HG03432 (cell line): ENCODE measurements at regions not wholly inside any gene's neighbourhood (a gene's known extent, or its start where the extent isn't known, plus 50 kb on each side); places are given as distances from the start of the nearest gene placed in this dataset.

Source experiments
- ATAC-seq: cut with Tn5 transposase; IDR thresholded peaks from one replicate; pipeline ENCODE4 v1.9.1; 2021; ENCODE audit warnings: mild to moderate bottlenecking, moderate library complexity; ENCODE audit not compliant: unreplicated experiment

DNA sequence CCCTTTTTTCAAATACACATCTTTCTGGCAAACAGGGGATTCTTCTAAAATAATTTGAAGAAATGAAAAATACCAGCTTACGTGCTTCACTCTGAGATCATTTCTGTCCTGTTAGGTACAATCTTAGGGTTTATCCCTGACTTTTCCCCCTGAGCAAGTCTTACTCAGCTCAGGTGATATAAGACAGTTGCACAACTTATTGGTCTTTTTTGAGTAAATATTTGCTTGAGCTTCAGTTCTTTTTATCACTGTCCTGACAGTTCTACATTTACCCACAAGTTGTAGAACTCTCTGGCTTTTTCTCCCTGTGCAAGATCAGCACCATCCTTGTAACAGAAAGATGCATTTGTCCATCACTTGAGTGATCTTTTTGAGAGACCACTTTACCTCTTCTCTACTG is 84.9 kb downstream of the MID1IP1 start:
- ATAC-seq, result no peak

DNA sequence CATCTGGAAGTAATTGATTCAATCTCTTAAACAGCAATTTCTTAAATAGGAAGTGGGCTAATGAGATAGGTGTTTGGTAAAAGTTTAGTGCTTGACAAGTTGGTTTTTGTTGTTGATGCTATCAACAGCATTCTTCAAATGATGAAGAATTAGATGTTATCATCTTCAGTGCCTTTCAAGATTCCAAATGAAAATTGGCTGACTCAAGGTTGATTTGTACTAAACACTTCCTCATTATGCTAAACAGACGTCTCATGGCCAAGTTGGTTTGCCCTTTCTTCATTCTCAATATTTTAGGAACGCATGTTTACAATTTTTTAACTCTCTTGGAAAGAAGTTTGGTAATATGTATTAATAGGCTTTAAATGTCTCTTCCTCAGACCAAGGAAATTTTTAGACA is 86.0 kb downstream of the MID1IP1 start:
- ATAC-seq, result no peak

DNA sequence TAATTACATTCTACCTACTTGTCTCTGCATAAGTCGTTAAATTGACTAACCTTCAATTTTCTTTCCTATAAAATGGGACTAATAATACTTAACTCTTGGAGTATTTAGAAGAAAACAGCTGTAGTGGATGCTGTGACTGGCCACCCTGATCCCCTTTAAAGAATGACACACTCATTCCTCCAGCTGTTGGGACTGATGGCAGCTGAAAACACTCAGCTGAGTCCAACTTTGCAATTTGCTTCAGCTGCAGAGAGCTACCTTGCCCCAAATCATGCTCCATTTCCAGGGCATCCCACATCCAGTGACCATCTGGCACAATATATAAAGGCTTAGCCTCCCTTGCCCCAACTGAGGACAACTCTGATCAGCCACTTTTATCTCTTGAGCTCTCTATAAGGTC is 89.1 kb downstream of the MID1IP1 start:
- ATAC-seq, result no peak

DNA sequence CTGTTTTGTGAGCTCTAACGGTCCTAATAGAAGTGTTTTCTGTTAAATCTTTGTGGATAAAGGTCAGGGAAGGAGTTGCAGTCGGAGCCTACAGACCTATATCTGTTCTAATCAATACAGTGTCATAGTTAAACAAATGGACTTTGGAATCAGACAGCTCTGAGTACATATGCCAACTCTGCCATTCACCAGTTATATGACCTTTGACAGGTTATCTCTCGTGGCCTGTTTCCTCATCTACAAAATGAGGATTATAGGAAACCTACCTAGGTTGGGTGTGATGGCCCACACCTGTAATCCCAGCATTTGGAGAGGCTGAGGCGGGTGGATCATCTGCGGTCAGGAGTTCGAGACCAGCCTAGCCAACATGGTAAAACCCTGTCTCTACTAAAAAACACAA is 89.7 kb downstream of the MID1IP1 start:
- no peak for ATAC-seq

DNA sequence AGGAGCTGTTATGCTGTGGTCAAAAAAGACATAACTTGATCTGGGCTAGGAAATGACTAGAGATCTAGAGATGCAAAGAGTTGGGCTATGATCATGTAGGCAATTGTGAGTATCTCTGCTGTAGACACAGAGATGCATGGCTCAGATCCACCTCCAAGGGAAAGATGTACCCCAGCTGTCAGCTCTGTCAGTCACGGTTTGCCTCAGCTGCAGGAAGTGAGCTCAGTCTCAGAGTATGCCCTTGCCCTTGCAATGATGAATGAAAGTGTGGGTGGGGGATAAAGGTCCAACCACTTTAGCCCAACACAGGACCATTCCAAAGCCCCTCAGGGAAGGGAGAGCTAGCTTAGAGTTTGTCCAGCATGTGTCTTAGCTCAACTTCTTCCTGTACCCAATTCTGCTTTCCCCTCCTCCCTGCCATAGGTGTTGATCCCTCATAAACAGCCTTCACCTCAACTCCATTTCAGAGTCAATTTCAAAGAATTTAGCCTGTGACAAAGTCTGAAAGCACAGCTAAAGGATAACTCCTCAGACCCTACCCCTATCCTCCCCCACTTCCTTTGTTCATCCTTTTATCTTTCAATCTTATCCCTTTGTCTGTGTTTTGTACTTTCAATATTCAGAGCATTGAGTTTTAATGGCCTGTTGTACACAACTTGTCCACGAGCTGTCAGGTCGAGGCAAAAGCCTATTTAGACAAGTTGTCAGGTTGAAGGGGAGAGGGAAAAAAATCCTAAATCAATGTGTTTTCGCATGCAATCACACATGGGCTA is 90.6 kb downstream of the MID1IP1 start:
- peak; percentile 99 for ATAC-seq

DNA sequence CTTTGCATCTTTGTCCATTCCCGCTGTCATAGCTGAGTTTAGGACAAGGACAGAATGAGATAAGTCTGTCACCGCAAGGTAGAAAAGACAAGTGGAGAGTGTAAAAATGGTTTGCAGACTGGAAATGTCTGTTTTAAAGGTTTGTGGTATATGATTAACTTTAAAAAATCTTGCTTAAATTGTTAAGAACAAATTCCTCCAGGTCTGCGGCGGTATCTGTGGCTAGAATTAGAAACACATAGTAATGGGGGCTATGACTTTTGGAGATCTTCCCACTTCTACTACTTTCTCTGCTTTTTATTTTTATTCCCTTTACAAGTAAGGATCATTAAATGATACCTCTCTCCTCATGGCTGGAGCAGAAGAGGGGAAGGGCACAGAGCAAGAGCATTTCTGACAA is 92.2 kb downstream of the MID1IP1 start:
- ATAC-seq, result no peak

DNA sequence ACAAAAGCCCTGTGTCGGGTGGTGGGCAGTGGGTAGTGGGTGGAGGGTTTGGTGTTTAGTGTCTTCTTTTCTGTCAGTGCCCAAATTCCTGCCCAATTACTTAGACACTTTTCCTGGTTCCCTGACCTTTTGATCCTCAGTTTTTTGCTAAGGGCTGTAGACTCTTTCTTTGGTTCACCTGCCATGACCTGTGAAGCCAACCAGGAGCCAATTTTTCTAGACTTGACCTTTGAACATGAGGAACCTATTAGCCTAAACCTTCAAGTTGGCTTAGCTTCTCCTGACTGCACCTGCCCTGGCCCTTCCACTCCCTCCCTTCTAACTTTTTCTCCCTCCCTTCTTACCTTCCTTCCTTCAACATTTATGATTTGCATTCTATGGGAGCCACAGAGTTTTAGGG is 94.5 kb downstream of the MID1IP1 start:
- ATAC-seq, result no peak

DNA sequence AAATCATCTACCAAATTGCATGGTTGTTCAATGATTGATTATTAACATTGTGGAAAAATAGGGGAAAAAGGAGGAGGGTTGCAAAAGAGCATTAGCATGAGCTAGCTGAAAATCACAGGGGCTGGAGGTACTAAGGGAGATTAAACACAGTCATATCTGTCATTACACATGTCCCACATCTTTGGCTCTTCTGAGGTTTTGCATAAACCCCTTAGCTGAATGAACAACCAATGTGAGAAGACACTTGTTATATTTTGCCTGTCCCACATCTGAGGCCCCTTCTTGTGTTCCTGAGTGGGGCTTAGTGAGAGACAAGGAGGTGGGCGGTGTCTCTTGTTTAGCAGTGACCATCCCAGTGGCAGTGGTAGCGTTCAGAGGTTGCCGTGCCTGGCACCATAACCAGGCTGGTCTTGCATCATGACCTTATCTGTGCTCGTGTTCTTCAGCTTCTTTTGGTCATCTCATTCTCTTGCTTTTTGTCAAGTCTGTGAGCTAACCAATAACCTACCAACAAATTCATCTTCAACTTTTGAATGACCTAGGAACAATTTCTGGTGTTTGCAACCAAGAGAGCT is 95.6 kb downstream of the MID1IP1 start:
- ATAC-seq, result peak; percentile 68

DNA sequence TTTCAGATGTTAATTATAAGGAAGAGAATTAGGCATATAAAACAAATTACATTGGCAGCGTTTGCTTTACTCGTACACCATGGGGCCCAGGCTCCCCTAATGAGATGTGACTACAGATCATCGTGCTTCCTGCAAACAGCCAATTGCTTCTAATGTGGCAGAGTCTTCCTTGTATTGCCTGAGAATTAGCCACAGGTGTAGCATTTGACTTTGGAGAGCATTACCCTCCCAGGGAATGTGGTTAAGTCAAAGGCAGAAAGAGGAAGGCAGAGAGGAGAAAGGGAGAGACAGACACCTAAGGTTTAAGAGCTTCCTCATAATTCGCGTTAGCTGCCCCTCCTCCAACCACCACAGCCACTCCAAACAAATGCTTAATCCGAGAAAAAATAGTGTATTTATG is 97.0 kb downstream of the MID1IP1 start:
- ATAC-seq, result no peak

DNA sequence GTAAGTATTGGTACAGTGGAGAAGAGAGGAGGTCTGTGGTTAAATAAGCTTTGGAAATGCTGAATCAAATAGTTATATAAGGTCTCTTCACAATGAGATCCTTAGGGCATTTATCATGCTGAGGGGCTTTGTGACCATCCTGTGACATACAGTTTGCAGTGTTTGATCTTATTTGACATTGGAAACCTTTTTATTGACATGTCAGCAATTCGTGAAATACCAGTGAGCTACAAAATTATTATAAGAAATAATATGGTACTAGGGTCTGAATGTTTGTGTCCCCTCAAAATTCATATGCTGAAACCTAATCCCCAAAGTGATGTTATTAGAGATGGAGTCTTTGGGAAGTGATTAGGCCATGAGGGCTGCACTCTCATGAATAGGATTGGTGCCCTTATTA is 98.4 kb downstream of the MID1IP1 start:
- ATAC-seq, result no peak

DNA sequence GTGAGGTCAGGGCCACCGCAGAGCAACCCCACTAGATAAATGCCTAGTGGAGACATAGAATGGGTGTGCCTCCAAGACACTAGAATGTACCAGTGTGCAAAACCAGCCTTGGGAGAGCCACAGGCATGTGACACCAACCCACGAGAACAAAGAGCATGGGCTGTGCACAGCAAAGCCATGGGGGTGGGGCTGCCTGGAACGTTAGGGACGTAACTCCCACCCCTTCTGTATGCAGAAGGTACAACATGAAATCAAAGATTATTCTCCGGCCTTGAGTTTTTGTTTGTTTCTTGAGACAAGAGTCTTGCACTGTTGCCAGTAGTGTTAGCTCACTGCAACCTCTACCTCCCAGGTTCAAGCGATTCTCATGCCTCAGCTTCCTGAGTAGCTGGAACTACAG is 99.5 kb downstream of the MID1IP1 start:
- ATAC-seq, result no peak

DNA sequence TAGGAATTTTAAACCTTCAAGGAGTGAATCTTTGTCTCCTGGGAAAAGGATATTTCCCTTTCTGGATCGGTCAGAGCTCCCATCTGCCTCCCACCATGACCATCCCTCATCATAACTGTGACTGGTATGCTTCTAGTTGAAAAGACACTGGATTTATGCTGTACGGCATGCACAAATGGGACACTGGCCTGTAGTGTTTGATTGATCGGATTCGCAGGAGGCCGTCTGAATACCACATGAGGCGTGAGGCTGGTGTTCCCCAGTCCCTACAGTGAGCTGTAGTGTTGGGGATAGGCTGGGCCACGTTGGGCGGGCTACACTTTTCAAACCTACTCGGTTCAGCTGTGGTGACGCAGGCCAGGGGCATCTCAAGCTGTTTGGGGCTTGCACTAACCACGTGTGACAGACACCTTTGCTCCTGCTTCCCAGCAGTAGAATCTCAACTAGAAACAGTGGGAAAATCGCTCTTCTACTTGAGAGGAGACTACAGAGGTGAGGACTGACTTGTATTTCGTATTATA is 101.8 kb downstream of the MID1IP1 start:
- ATAC-seq, result no peak

DNA sequence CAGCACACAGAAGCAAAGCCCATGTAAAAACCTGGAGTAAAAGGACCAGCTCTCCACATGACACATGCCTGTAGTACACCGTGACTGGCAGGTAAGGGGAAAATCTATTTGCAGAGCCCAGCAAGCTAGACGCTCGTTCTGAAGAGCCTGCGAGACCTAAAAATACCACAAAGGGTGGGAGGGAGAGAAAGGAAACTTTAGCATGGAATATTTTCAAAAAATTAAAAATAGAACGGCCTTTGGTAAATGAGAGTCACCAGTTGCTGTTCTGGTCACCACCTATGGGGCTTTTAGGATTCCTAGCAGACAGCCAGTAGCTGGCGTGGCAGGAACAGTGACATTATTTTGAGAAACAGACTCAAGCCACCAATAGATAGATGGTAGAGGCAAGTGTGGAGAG is 115.5 kb downstream of the MID1IP1 start:
- ATAC-seq, result no peak

DNA sequence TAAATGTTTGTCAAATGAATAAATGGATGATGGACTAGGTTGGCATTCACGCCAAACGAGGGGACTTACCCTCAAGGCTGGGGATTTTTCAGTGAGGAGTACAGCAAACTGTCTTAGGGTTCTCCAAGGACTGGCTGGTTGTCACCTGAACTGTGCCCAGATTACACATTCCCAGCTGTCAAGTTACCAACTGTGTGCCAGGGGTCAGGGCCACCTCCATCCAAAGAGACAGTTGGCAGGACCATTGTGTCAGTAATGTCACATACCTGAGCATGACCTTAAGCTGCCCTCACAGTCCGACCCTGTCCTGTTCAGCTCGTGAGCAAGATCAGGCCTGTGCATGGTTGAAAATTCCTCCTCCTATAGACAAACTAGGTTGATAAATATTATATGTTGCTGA is 116.7 kb downstream of the MID1IP1 start:
- ATAC-seq, result no peak

DNA sequence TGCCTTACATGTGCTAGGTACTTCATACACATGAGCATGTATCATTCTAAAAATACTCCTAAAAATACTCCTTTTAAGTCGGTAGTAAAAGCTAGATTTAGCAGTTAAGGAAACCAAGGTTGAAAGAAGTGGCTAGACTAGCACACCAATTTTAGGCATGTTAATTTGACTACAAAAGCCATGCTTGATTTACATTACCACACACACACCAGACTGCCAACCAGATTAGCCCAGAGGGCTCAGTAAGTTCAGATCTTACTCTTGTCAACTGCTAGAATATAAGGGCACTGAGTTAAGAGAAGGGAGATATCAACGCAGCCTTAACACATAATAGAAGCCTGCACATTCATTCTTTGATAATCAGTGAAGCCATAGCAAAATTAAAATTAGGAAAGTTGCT is 117.9 kb downstream of the MID1IP1 start:
- no peak for ATAC-seq

DNA sequence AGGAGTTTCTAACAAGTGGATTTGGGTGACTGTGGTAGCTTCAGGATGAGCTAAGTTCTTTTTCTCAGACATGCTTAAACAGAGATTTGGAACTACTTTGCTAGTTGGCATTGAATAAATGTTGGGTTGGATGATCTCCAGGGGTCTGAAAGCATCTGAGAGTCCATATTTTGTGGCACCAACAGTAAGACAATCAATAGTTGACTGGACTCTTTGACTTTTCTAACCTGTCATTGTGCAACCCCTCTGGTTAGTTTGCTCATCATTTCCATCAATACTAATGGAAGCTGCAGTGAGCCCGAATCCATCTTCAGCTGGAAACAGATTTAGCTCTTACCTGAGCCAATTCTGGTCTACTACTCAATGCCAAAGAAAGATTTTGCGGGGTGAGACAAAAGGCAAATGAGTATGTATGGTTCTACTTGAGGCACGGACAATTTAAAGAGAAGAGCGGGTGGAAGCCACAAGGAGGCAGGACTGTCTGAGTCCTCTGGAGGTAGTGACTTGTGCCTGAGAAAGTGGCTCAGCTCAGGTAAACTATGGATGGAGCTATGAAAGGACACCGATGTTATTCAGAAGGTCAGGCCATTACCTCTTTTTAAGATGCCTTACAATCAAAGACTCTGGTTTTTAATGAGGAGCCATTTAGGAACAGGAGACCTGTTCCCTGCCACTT is 118.7 kb downstream of the MID1IP1 start:
- no peak for ATAC-seq

DNA sequence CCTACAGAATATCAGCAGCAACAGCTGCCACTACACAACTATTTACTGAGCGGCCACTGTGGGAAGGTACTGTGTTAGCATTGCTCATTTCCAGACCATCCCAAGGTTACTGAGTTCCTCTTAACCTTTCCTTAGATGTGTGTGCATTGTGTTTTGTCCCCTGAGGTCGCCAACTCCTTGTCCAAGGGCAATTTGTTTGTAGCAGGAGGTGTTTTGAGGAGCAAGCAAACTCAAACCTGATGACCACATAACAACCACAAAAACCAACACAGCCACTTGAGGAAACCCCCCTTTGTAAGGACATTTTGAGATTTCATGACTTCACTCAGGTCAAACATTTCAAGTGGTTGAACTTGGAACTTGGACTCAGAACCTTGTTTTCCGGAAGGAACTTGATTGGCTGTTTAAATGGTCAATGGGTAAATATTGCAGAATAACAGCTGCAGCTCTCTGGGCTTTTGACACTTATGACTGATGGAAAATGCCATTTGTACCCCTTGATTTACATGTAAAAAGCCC is 122.3 kb downstream of the MID1IP1 start:
- peak; percentile 66 for ATAC-seq

DNA sequence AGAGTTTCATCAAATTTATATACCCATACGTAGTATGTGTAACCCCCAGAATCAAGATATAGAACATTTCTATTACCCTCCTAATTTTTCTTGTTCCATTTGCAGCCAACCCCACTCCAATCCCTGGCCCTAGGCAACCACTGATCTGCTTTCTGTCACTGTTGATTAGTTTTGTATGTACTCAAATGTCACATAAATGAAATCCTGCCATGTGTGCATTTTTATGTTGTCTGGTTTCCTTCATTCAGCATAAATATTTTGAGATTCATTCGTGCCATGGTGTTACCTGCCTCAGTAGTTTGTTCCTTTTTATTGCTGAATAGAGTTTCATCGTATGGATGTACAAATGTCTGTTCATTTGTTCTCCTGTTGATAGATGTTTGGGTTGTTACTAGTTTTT is 126.3 kb downstream of the MID1IP1 start:
- ATAC-seq, result no peak

DNA sequence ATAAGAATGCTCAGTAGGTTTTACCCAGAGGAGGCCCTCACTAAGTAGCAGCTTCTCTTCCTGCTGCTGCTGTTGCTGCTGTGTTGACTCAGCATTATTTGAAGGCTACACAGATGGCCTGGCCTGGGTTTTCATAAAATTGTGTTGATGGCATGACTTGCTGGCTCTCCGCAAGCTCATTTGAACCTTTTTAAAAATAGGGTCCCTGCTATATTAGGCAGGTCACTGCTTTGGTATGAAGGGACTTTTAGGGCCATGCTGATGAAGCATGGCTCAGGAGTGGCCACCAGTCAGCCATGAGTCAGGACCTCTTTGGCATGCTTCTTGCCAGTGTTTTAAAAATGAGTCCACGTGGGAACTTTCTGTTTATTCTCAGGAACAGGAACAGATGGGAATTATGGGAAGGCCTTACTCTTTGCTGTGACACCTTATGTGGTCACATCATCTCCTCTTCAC is 128.7 kb downstream of the MID1IP1 start:
- ATAC-seq, result no peak

DNA sequence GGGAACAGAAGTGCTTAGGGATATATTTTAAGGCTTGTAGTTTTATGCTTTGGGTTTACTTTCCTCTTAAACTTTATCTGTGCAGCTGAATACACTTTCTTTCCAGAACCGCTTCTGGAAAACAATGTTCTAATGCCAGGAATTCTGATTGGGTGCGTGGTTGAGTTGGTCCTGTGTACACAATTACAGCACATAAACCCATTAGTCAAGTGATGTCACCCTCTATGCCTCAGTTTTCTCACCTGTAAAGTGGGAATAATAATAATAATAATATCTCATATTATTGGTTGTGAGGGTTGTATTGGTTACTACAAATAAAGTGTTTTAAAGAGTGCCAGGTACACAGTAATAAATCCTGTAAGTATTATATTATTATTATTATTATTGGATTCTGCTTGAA is 129.2 kb downstream of the MID1IP1 start:
- no peak for ATAC-seq

DNA sequence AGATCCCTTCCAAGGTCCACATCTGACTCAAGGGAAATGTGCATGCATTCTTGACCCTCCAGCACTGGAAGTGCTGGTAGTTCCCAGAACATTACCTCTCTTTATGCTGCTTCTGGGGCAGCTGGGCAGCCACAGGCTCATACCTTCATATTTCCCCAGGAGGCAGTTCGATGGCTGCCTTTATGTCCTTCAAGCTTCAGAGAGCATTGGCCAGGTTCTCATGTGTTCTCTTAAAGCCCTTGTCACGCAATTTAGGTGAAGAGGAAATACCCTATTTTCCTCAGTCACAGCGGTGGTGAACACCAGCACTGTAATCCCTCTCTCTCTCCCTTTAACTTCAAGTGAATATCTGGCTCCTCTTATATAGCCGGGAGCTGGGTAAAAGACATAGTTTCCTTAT is 134.3 kb downstream of the MID1IP1 start:
- peak; percentile 55 for ATAC-seq

DNA sequence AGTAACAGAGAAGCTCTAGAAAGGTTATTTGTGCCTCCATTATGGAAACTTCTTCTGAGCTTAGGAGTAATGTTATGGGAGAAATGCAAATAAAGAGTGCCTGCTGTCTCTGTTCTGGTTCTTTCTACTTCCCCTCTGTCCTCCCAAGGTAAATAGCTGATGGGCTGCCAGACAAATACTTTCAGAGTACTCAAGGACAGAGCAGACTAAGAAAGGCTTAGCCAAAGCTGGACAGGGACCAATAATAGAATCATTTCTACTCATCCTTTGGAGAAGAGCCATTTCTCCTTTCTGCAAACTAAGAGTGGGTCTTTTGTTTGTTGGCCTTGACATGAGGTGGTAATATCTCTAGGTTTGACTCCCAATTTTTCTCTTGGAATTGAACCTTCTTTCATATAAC is 136.1 kb downstream of the MID1IP1 start:
- no peak for ATAC-seq
